Left ventricle myocardium inferior (tissue), 1 donor: ENCODE measurements at regions not wholly inside any gene's neighbourhood (a gene's known extent, or its start where the extent isn't known, plus 50 kb on each side); places are given as distances from the start of the nearest gene placed in this dataset.
A peak's percentile ranks its signal among the peaks of the same experiment; 100 is the strongest.

ENCODE experiments used
- DNase-seq: peaks from one replicate; pipeline ENCODE4 v3.0.0-alpha.2; 2020
- H3K27ac ChIP-seq: fragments of 200-600 bp; replicated peaks from 2 replicates; pipeline ENCODE4 v1.8.0; 2021
- H3K27me3 ChIP-seq: fragments of 200-600 bp; 2 replicates; pipeline ENCODE4 v1.8.0; 2021; ENCODE audit warnings: low read depth
- H3K36me3 ChIP-seq: fragments of 200-600 bp; 2 replicates; pipeline ENCODE4 v1.8.0; 2021
- H3K4me1 ChIP-seq: fragments of 200-600 bp; 2 replicates; pipeline ENCODE4 v1.8.0; 2021
- H3K4me3 ChIP-seq: fragments of 200-600 bp; 2 replicates; pipeline ENCODE4 v1.8.0; 2021; ENCODE audit warnings: mild to moderate bottlenecking, moderate library complexity
- H3K9me3 ChIP-seq: fragments of 200-600 bp; replicated peaks from 2 replicates; pipeline ENCODE4 v1.8.0; 2021
- intact Hi-C: fragments of 100-400 bp; cut with micrococcal nuclease; formaldehyde crosslinking; loops from one replicate; pipeline ENCODE4 v1.11.0; 2022
- TF ChIP-seq, protein P1 (sequence below): fragments of 200-600 bp; IDR thresholded peaks from 2 replicates; pipeline ENCODE4 v1.8.0; 2021; ENCODE audit warnings: antibody characterized with exemption, mild to moderate bottlenecking, borderline replicate concordance
- donor health status: DM: no; HTN: yes; CAD: no; lungs with severe emphysema.

GRCh38 chr11:45538363-45538762 is 127.1 kb downstream of the CHST1 start:
- DNase-seq: peak; percentile 18
- H3K4me1 ChIP-seq: peaks cover 4% of the 10 kb centered on the region
- no peak overlapping the region for H3K27ac ChIP-seq
- intact Hi-C loops: no loop called here
- H3K4me3 ChIP-seq: no peak overlapping the region
- H3K27me3 ChIP-seq: peaks cover 38% of the 10 kb centered on the region
- H3K9me3 ChIP-seq: no peaks in the 10 kb centered on the region
- H3K36me3 ChIP-seq: no peaks in the 10 kb centered on the region
- TF ChIP-seq, protein P1, sequence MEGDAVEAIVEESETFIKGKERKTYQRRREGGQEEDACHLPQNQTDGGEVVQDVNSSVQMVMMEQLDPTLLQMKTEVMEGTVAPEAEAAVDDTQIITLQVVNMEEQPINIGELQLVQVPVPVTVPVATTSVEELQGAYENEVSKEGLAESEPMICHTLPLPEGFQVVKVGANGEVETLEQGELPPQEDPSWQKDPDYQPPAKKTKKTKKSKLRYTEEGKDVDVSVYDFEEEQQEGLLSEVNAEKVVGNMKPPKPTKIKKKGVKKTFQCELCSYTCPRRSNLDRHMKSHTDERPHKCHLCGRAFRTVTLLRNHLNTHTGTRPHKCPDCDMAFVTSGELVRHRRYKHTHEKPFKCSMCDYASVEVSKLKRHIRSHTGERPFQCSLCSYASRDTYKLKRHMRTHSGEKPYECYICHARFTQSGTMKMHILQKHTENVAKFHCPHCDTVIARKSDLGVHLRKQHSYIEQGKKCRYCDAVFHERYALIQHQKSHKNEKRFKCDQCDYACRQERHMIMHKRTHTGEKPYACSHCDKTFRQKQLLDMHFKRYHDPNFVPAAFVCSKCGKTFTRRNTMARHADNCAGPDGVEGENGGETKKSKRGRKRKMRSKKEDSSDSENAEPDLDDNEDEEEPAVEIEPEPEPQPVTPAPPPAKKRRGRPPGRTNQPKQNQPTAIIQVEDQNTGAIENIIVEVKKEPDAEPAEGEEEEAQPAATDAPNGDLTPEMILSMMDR: peak; percentile 58

GRCh38 chr11:45537614-45538013 is 127.8 kb downstream of the CHST1 start:
- Histone ChIP-seq H3K27ac (no peak overlapping the region), H3K9me3 (no peaks in the 10 kb centered on the region), H3K27me3 (peaks cover 31% of the 10 kb centered on the region), H3K36me3 (no peaks in the 10 kb centered on the region), H3K4me3 (no peak overlapping the region), H3K4me1 (peaks cover 4% of the 10 kb centered on the region)
- intact Hi-C loops: no loop called here
- TF ChIP-seq, protein P1: no peak
- DNase-seq: no peak

DNA sequence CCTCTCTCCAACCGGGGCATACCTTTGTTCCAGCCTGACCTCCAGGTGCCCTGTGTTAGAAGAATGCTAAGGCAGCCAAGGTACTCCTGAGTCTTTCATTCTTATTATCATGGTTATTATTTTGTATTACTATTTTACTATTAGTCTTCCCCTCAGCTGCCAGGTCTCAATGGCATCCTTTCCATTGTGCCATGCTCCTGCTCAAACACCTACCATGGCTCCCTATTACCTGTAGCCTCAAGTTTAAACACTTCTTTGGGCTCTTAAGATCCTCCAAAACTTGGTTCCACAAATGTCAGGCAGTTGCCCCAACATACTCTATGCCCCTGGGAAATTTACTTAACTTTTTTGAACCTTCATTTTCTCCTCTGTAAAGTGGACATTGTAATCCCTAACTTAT is 130.4 kb downstream of the CHST1 start:
- Histone ChIP-seq H3K27me3 (peaks cover 20% of the 10 kb centered on the region), H3K4me1 (peaks cover 4% of the 10 kb centered on the region), H3K36me3 (no peaks in the 10 kb centered on the region), H3K9me3 (no peaks in the 10 kb centered on the region), H3K4me3 (no peak overlapping the region), H3K27ac (no peak overlapping the region)
- no peak for DNase-seq
- TF ChIP-seq, protein P1: no peak
- intact Hi-C loops: no loop called here

DNA sequence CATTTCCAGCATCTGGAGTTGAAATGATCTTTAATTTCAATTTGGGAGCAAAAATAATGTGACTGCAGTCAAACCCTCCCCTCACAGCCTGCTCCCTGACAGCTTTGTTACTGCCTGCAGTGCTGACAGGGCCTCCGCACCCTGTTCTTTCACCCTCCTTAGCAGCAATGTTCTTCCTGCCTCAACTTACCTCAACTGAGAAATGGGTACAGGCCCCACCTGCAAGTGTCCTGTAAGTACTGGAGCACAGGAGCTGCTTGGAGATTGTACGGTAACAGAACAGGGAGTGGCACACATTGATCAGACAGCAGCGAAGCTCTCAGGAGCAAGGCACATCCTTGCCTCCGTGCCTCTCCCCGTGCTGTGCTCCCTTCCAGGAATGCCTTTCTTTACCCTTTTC is 131.3 kb downstream of the CHST1 start:
- Histone ChIP-seq H3K9me3 (no peaks in the 10 kb centered on the region), H3K27me3 (peaks cover 23% of the 10 kb centered on the region), H3K4me3 (no peak overlapping the region), H3K27ac (no peak overlapping the region), H3K4me1 (peaks cover 4% of the 10 kb centered on the region), H3K36me3 (no peaks in the 10 kb centered on the region)
- intact Hi-C loops: no loop called here
- TF ChIP-seq, protein P1: no peak
- DNase-seq: no peak

GRCh38 chr11:45532546-45532945 is 132.9 kb downstream of the CHST1 start:
- intact Hi-C loops: no loop called here
- no peak overlapping the region for H3K4me3 ChIP-seq
- H3K36me3 ChIP-seq: no peaks in the 10 kb centered on the region
- H3K27ac ChIP-seq: no peak overlapping the region
- TF ChIP-seq, protein P1: no peak
- peaks cover 31% of the 10 kb centered on the region for H3K27me3 ChIP-seq
- DNase-seq: no peak
- no peaks in the 10 kb centered on the region for H3K4me1 ChIP-seq
- no peaks in the 10 kb centered on the region for H3K9me3 ChIP-seq

- TF ChIP-seq, protein P1: no peak
- H3K4me3 ChIP-seq: no peak overlapping the region
- H3K27me3 ChIP-seq: peaks cover 38% of the 10 kb centered on the region
- H3K27ac ChIP-seq: no peak overlapping the region
- H3K4me1 ChIP-seq: no peaks in the 10 kb centered on the region
- intact Hi-C loops: no loop called here
- no peak for DNase-seq
- no peaks in the 10 kb centered on the region for H3K9me3 ChIP-seq
- no peaks in the 10 kb centered on the region for H3K36me3 ChIP-seq
Measured at GRCh38 chr11:45530776-45531175, 134.6 kb downstream of the CHST1 start.
